ENCODE measurements at regions not wholly inside any gene's neighbourhood (a gene's known extent, or its start where the extent isn't known, plus 50 kb on each side); places are given as distances from the start of the nearest gene placed in this dataset.

DNA sequence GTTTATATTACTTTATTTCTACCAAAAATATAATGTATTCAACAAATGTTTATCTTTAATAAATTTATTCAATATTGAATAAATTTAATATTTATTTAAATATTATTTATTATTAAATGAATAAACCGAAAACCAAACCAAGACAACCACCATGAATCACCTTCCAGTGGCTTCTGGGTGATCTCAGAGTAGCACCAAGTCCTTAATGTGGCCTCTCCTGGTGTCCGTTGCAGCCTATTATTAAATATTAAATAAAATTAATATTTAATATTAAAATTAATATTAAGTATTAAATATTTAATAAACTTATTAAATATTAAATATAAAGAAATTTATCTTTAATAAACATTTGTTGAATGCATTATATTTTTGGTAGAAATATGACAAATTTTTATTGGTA is 143.3 kb upstream of the PLPP4 start:
- Histone ChIP-seq H3K36me3 (no peaks in the 10 kb centered on the region), H3K9me3 (no peaks in the 10 kb centered on the region), H3K4me3 (no peak overlapping the region), H3K27me3 (no peaks in the 10 kb centered on the region), H3K4me1 (no peaks in the 10 kb centered on the region), H3K27ac (no peak overlapping the region)
- TF ChIP-seq CTCF (IDR thresholded peaks at IDR 0.05): no peak
- ATAC-seq (no peak), DNase-seq (no peak)
- intact Hi-C loops (cut with DNase I): no loop called here
- 91 to 92% methylated on average over 2 of the region's 2 CpGs for WGBS, 2 donors

GRCh38 chr10:120314442-120314841 is 142.6 kb upstream of the PLPP4 start:
- 71 to 72% methylated on average over 1 of the region's 1 CpG for WGBS, 2 donors
- Histone ChIP-seq H3K4me1 (no peaks in the 10 kb centered on the region), H3K9me3 (no peaks in the 10 kb centered on the region), H3K27me3 (no peaks in the 10 kb centered on the region), H3K36me3 (no peaks in the 10 kb centered on the region), H3K4me3 (no peak overlapping the region), H3K27ac (no peak overlapping the region)
- ATAC-seq (no peak), DNase-seq (no peak)
- no peak for TF ChIP-seq CTCF (IDR thresholded peaks at IDR 0.05)
- intact Hi-C loops (cut with DNase I): no loop called here

- H3K4me3 ChIP-seq: no peak overlapping the region
- TF ChIP-seq CTCF (IDR thresholded peaks at IDR 0.05): no peak
- intact Hi-C loops (cut with DNase I): no loop called here
- H3K27me3 ChIP-seq: no peaks in the 10 kb centered on the region
- no peak for DNase-seq
- H3K36me3 ChIP-seq: no peaks in the 10 kb centered on the region
- ATAC-seq: no peak
- no peaks in the 10 kb centered on the region for H3K9me3 ChIP-seq
- H3K4me1 ChIP-seq: no peaks in the 10 kb centered on the region
- 84 to 96% methylated on average over 3 of the region's 3 CpGs for WGBS, 2 donors
- no peak overlapping the region for H3K27ac ChIP-seq
These were observed 138.2 kb upstream of the PLPP4 start for GRCh38 chr10:120318862-120319261.

GRCh38 chr10:120327675-120328074 is 129.4 kb upstream of the PLPP4 start:
- intact Hi-C loops (cut with DNase I): no loop called here

More at GRCh38 chr10:120327675-120328074, 129.4 kb upstream of the PLPP4 start:
- no peaks in the 10 kb centered on the region for H3K36me3 ChIP-seq
- no peaks in the 10 kb centered on the region for H3K9me3 ChIP-seq
- WGBS, 2 donors: 54 to 55% methylated on average over 3 of the region's 3 CpGs
- DNase-seq: no peak
- no peak for ATAC-seq
- no peak overlapping the region for H3K27ac ChIP-seq
- TF ChIP-seq CTCF (IDR thresholded peaks at IDR 0.05): no peak
- no peak overlapping the region for H3K4me3 ChIP-seq
- no peaks in the 10 kb centered on the region for H3K27me3 ChIP-seq
- no peaks in the 10 kb centered on the region for H3K4me1 ChIP-seq
